SIG-M5 treated with dmso at 0.1 percent for 504 hours (cell line): ENCODE measurements at regions not wholly inside any gene's neighbourhood (a gene's known extent, or its start where the extent isn't known, plus 50 kb on each side); places are given as distances from the start of the nearest gene placed in this dataset.
"Not testable (repeated sequence)": the region's sequence is repeated elsewhere in the genome, so short reads cannot be mapped to it uniquely, and the experiment has no call there.

Experiments
- DNase-seq: peaks from one replicate; lab custom pipeline; 2025; ENCODE audit not compliant: unreplicated experiment; lab: John Stamatoyannopoulos, UW

DNA sequence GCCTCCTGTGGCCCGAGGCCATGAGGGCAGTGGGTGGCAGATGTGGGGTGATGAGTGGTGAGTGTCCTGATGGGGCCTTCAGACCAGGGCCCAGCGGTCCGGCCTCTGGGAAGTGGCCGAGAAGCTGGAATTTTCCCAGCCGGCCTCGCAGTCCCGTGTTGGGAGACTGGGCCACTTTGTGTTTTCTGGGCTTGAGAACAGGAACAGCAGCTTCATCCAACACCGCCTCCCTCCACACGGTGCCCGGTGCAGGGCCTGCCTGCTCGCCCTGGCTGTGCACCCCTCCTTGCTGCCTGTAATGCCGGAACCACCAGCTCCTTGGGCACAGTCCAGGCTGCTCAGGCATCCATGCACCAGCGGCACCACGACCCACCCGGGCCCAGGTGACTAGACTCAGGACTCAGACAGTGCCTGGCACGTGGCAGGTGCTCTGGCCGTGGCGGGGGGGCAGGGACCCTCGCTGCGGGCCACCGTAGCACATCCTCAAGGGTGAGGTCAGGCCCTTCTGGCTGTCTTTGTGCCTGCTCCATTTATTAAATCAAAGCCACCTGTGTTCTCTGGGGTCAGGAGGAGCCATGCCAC, 194.7 kb downstream of the BANP start:
- DNase-seq: not testable (repeated sequence)

DNA sequence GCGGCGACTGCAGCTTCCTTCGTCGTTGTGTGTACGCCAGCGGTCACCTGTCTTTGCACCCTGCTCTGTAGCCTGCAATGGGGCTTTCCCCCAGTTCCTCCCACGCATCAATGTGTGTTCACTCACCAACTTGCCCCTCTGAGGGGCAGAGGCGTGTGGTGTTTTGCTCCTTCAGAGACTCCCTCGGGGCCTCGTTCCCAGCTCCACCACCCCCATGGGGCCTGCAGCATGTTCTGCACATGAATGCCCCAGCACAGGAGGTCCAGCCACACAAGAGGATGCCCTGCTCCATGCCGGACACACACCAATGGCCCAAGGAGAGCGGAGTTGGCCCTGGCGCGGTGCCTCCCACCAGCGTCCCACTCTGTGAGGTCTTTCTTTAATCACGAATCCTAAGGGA, 196.8 kb downstream of the BANP start:
- not testable (repeated sequence) for DNase-seq

DNA sequence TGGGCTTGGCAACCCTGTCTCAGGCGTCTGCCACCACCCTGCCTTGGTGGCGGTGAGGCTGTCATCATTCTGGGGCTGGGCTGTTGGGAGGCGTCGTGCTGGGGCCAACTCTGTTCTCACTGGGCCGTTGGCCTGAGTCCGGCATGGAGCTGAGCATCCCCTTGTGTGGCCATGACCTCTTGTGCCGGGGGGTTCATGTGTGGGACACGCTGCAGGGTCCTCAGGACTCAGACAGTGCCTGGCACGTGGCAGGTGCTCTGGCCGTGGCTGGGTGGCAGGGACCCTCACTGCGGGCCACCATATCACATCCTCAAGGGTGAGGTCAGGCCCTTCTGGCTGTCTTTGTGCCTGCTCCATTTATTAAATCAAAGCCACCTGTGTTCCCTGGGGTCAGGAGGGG, 197.4 kb downstream of the BANP start:
- DNase-seq: not testable (repeated sequence)

DNA sequence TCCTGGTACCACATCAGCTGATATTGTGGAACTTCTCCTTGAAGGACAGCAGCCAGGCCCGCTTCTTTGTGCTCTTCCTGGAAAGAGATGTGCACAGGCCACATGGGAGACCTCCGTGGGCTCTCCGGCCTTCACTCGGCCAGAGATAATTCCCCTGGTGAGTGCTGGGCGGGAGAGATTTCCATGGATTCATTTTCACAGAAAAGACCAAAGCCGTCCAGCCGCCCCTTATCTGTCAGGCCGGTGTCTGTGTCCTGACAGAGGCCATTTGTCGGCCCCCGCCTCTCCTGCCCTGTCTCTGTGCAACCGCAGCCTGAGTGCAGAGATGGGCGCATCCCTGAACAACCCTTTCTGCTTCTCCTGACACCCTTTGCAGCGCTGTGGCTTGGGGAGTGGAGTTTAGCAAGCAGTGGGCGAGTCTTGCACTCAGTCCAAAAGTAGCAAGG, 197.9 kb downstream of the BANP start:
- DNase-seq: not testable (repeated sequence)

DNA sequence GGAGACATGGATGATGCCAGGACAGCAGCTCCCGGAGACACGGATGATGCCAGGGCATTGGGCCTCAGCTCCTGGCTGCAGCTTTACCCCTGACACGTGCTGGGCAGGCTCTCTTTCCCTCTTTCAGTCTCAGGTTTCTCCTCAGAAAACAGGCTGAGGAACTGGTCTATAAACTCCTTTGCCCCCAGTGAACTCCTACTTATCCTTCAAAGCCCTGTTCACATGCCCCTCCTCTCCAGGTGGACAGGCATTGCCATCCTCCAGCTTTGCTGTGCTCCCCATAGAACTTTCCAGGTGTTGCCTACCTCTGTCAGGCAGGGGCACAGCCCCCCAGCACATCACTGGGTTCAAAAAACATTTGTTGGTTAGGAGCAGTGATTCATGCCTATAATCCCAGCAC, 198.4 kb downstream of the BANP start:
- DNase-seq: not testable (repeated sequence)

GRCh38 chr16:88150456-88151128, 199.4 kb downstream of the BANP start:
- not testable (repeated sequence) for DNase-seq

DNA sequence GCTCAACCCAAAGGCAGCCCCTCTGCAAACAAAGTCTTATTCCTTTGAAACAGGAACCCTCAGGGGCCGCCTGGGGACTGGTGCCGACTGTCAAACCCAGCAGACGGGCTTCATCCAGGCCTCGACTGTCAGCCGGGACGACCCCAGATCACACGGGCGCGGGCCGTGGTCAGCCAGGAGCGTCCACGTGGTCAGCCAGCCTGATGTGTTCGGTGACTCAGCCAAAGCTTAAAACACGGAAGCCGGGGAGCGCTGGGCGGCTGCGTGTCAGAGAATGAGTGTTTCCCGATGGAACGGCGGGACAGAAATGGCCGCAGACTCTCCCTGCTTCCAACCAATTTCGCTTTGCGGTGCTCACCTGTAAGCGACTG, 199.9 kb downstream of the BANP start:
- DNase-seq: not testable (repeated sequence)

GRCh38 chr16:88151859-88152843, 200.9 kb downstream of the BANP start:
- DNase-seq: not testable (repeated sequence)

DNA sequence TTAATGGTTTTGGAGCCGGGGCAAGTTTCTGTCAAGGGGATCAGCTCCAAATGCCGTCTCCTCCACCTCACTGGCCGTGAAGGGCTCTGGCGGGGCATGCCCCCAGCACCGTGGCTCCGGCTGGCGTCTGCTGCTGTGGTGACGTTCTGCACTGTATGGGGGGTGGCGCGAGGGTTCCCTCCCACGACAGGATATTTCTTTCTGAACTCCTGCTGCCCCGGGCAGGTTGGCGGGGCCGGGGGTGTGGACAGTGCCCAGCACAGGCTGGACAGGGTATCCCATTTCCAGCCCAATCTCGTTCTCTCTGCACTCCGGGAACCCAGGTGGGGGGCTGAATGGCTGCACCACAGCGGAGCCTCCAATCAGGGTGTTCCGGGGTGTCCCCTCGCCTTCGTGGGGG, 201.6 kb downstream of the BANP start:
- not testable (repeated sequence) for DNase-seq

DNA sequence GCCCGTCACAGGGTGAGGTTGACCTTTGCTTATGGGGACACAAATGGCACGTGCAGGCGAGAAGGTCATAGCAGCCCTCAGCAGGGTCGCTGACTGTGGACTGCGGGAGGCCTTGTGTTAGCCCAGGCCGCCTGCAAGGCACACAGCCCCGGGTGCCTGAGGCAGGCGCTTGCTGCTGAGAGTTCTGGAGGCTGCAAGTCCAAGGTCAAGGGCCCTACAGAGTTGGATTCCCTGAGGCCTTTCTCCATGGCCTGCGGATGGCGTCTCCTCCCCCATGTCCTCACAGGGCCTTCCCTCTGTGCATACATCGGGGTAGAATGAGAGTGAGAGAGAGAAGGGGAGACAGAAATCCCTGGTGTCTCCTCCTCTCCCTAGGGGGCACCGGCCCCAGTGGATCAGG, 202.3 kb downstream of the BANP start:
- not testable (repeated sequence) for DNase-seq

DNA sequence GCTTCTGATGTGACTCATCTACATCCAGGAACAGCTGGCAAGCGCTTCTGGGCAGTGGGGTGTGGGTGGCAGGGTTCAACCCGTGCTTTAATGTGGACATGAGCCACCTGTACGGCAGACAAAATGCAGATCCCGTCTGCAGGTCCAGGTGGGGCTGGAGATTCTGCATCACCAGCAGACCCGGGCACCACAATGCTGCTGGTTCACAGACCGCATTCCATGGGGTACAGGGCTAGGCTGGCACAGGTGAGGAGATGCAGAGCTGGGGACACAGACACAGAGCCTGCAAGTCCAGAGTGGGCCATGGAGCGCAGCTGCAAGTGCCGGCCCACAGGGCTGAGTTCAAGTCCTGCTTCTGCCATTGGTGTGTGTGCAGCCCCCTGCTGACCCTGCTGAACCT, 203.7 kb downstream of the BANP start:
- DNase-seq: not testable (repeated sequence)

DNA sequence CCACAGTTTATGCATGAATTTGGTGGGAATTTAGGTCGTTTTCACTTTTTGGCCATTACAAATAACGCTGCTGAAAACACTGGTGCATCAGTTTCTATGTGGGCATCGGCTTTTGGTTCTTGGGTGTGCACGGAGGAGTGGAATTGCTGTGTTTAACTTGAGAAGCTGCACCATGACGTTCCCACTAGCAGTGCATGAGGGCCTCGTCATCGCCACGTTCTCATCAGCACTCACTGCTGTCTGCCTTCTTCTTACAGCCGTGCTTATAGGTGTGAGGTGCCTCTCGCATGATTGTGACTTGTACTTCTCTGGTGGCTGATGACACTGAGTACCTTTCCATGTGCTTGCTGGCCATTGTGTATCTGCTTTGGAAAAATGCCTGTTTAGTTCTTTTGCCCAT, 204.4 kb downstream of the BANP start:
- not testable (repeated sequence) for DNase-seq

GRCh38 chr16:88156640-88157283, 205.5 kb downstream of the BANP start:
- DNase-seq: not testable (repeated sequence)

- DNase-seq: not testable (repeated sequence)
Measured at GRCh38 chr16:88157686-88158085, 206.5 kb downstream of the BANP start.

DNA sequence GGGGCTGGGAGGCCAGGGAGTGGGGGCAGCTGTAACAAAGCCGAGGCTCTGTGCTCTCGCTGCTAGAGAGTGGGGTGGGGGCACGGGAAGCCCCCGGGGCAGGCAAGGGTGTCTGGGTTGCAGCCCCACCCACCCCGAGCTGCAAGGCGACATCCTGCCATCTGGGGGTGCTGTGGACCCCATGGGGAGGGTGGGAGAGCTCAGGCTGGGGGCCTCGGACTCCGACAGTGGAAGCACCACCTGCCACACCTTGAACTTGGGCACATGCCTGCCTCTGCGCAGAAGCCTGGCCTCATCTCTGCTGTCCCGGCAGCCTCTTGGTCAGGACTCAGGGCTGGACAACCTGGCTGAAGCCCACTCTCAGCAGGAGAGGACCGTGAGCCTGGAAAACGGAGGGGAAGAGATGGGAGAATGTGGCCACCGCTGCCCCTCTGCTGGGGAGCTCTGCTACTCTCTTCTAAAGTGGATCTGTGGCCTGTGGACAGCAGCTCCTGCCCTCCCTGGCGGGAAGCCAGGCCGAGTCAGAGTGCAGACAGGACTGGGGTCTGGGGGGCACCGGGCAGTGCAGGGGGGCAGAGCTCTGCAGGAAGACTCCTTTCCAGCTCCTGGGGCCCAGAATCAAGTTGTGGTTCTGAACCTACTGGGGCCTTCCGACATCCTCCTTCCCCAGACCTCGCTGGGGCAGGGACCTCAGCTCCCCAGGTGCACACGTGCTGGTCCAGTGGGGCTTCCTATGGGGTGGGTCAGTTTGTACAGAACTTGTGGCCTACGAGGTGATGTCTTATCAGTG, 207.2 kb downstream of the BANP start:
- not testable (repeated sequence) for DNase-seq

DNA sequence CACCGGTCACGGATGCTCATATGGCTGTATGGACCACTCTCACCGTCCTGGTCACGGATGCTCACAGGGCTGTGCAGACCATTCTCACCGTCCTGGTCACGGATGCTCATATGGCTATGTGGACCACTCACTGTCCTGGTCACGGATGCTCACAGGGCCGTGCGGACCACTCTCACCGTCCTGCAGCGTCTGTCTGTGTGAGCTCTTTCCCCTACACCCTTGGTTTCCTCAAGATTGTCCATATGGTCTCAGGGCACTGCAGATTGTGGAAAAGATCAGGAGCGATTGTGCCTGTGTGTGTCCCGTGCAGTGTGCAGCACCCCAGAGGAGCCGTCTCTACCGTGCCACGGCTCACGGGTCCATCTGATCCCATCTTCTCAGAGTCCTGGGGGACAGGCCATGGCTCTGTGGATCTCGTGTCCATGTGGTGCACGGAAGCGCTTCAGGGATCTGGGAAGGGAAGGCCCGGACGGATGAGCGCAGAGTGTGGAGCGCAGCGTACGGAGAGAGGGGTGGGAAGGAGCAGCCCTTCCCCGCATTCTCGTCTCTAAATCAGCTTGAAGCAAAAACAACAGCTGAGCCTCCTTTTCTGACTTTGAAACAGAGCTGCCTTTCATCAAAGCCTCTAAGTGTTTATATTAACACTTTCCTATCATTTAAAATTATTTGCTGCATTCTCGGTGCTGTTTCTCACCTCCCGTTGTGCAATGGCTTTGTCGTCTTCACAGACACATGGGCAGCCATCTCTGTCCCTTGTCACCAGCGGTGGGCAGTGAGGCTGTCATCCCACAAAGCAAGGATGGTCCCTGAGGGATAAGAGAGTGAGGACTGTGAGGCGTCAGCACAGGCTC, 208.0 kb downstream of the BANP start:
- not testable (repeated sequence) for DNase-seq

DNA sequence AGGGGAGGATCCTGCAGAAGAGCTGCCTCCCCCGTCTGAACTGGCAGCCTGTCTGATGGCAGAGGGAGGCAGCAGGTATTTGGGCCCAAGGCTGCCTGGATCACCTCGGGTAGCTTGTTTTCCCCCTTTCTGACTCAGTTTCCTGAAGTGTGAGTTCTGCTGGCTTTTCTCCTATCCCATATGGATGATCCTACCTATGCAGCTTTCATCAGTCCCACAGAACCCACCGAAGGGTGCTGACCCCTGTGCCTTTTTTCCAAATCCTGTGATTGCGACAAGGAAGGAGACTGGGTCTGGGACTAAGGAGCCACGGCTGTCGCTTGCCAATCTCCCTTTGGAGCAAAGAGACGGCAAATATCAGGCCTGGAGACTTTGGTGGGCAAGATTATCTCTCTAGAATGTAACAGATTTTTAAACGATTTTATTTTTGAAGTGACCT, 208.7 kb downstream of the BANP start:
- DNase-seq: not testable (repeated sequence)

GRCh38 chr16:88161191-88161590, 210.0 kb downstream of the BANP start:
- not testable (repeated sequence) for DNase-seq

- not testable (repeated sequence) for DNase-seq
Measured at GRCh38 chr16:88161623-88162275, 210.5 kb downstream of the BANP start.
